Heart left ventricle (tissue), 16 donors: ENCODE measurements at regions not wholly inside any gene's neighbourhood (a gene's known extent, or its start where the extent isn't known, plus 50 kb on each side); places are given as distances from the start of the nearest gene placed in this dataset.
"Not testable (repeated sequence)": the region's sequence is repeated elsewhere in the genome, so short reads cannot be mapped to it uniquely, and the experiment has no call there.

ENCODE experiments used
- ATAC-seq, 4 donors: fragments of 200-7000 bp; cut with Tn5 transposase; one replicate each; pipeline ENCODE4 v1.9.1; 2020 to 2022; ENCODE audit warnings: moderate library complexity in 4 of 4, mild to moderate bottlenecking in 3 of 4, moderate number of reproducible peaks in 1 of 4
- DNase-seq, 5 donors: peaks; one replicate each; pipeline ENCODE4 v3.0.0-alpha.2; 2020
- H3K27ac ChIP-seq, 12 donors: fragments of 200-600 bp; sonication (generic) in 4 of 12; one replicate each; pipeline versions ENCODE4 v1.5.0 to v1.8.0; 2016 to 2022; ENCODE audit warnings: mild to moderate bottlenecking in 2 of 12
- H3K27me3 ChIP-seq, 9 donors: fragments of 200-600 bp; sonication (generic) in 2 of 9; one replicate each; pipeline versions ENCODE4 v1.5.1 to v1.8.0; 2016 to 2022; ENCODE audit warnings: mild to moderate bottlenecking in 3 of 9
- H3K36me3 ChIP-seq, 9 donors: fragments of 200-600 bp; sonication (generic) in 2 of 9; one replicate each; pipeline versions ENCODE4 v1.5.0 to v1.8.0; 2018 to 2022; ENCODE audit warnings: mild to moderate bottlenecking in 2 of 9
- H3K4me1 ChIP-seq, 12 donors: fragments of 200-600 bp; sonication (generic) in 4 of 12; one replicate each; pipeline versions ENCODE4 v1.5.0 to v1.8.0; 2016 to 2022; ENCODE audit warnings: mild to moderate bottlenecking in 3 of 12
- H3K4me3 ChIP-seq, 12 donors: fragments of 200-600 bp; sonication (generic) in 4 of 12; one replicate each; pipeline versions ENCODE4 v1.5.0 to v1.8.0; 2017 to 2022; ENCODE audit warnings: mild to moderate bottlenecking in 9 of 12, moderate library complexity in 4 of 12
- H3K9me3 ChIP-seq, 12 donors: fragments of 200-600 bp; sonication (generic) in 4 of 12; one replicate each; pipeline versions ENCODE4 v1.5.0 to v1.8.0; 2016 to 2022; ENCODE audit warnings: mild to moderate bottlenecking in 1 of 12
- CTCF ChIP-seq, 12 donors: fragments of 200-600 bp; sonication (generic) in 4 of 12; IDR thresholded peaks; one replicate each; pipeline versions ENCODE4 v1.5.0 to v1.8.0; 2018 to 2022; ENCODE audit warnings: antibody characterized with exemption in 12 of 12, mild to moderate bottlenecking in 5 of 12
- POLR2A ChIP-seq, 2 donors: fragments of 450-650 bp; IDR thresholded peaks; one replicate each; pipeline ENCODE4 v1.6.1; 2017; ENCODE audit warnings: antibody characterized with exemption in 2 of 2, mild to moderate bottlenecking in 2 of 2, moderate library complexity in 2 of 2
- WGBS, 4 donors: extraction: QIAGEN DNeasy Blood & Tissue Kit in 2 of 4; methylation state at CpG; one replicate each; pipeline versions ENCODE4 v1.1.5 to v1.1.7; 2013 to 2018; 5-methylcytosine and 5-hydroxymethylcytosine counted together
- intact Hi-C, 10 donors: fragments of 100-400 bp; cut with DNase I; formaldehyde crosslinking; loops; one replicate each; pipeline versions ENCODE4 v1.11.1 to v1.14.2; 2022
- donor health status: ischemic (EF 13 %, LVEDD 7.1; RV severe dilation, severe dysfunction).
- donor health status: healthy with polysubstance abuse.
- donor health status: DM: no; HTN: yes; CAD: no.
- donor health status: DM: no; HTN: no; CAD: no.
- donor health status: ischemic (EF 25% LVEDD 6.9; RV normal size, moderate dysfunction).
- donor health status: ischemic (EF 25% LVEDD 5.7; RV mildly dilated, moderate dysfunction).
- donor health status: healthy.
- donor health status: DM: yes; HTN: yes; CAD: no.
- donor health status: ischemic (EF 35%, LVEDD 5.7; RV mildly dilated, moderate dysfunction).
- donor health status: nonischemic (EF 11% LVEDD 7.7; RV severe dilation, severe dysfunction).
- donor health status: DM: yes; HTN: yes; CAD: no.
- donor health status: PGD.
- donor health status: ischemic (EF 29% LVEDD 5.4; RV normal size, mild dysfunction).
- donor health status: nonischemic (EF 23%, LVEDD 6.1; RV moderate dilation, normal function).

GRCh38 chrX:33892670-33893069 lies 239.4 kb downstream of the FAM47A start:
- Histone ChIP-seq H3K4me1 (no peaks in the 10 kb centered on the region), H3K27ac (no peak overlapping the region), H3K27me3 (no peaks in the 10 kb centered on the region), H3K4me3 (no peak overlapping the region), H3K36me3 (no peaks in the 10 kb centered on the region), H3K9me3 (no peaks in the 10 kb centered on the region)
- no peak for DNase-seq
- no peak for ATAC-seq
- WGBS, 4 donors: 36 to 70% (median 57%) methylated on average over 2 of the region's 2 CpGs
- intact Hi-C loops: no loop called here
- TF ChIP-seq POLR2A (IDR thresholded peaks at IDR 0.05) (no peak), CTCF (IDR thresholded peaks at IDR 0.05) (no peak)

- Histone ChIP-seq H3K36me3 (no peaks in the 10 kb centered on the region), H3K27me3 (no peaks in the 10 kb centered on the region), H3K4me1 (no peaks in the 10 kb centered on the region), H3K27ac (no peak overlapping the region), H3K4me3 (no peak overlapping the region), H3K9me3 (no peaks in the 10 kb centered on the region)
- DNase-seq: no peak
- intact Hi-C loops: no loop called here
- TF ChIP-seq POLR2A (IDR thresholded peaks at IDR 0.05) (no peak), CTCF (IDR thresholded peaks at IDR 0.05) (no peak)
- no peak for ATAC-seq
Observed at GRCh38 chrX:33855251-33855650, 276.9 kb downstream of the FAM47A start.

- H3K27ac ChIP-seq, H3K4me1 ChIP-seq, intact Hi-C loops, ATAC-seq, H3K9me3 ChIP-seq, H3K36me3 ChIP-seq, H3K4me3 ChIP-seq, H3K27me3 ChIP-seq, DNase-seq: not testable (repeated sequence)
- 71 to 86% (median 79%) methylated on average over 4 of the region's 4 CpGs for WGBS, 4 donors
Observed at GRCh38 chrX:33852146-33852545, 280.0 kb downstream of the FAM47A start.

GRCh38 chrX:33840176-33840575 lies 291.9 kb downstream of the FAM47A start:
- Histone ChIP-seq H3K9me3 (peaks cover 0 to 9% (median 0%) of the 10 kb centered on the region in 12 donors), H3K27ac (no peak overlapping the region), H3K36me3 (no peaks in the 10 kb centered on the region), H3K4me1 (no peaks in the 10 kb centered on the region), H3K27me3 (no peaks in the 10 kb centered on the region), H3K4me3 (no peak overlapping the region)
- DNase-seq (no peak), ATAC-seq (no peak)
- WGBS, 4 donors: 42 to 58% (median 45%) methylated on average over 1 of the region's 1 CpG
- no peak for TF ChIP-seq CTCF (IDR thresholded peaks at IDR 0.05)
- TF ChIP-seq POLR2A (IDR thresholded peaks at IDR 0.05): no peak
- intact Hi-C loops: no loop called here

- TF ChIP-seq POLR2A (IDR thresholded peaks at IDR 0.05): no peak
- no peak for TF ChIP-seq CTCF (IDR thresholded peaks at IDR 0.05)
- no peak overlapping the region for H3K27ac ChIP-seq
- WGBS, 4 donors: 29 to 40% (median 37%) methylated on average over 2 of the region's 2 CpGs
- intact Hi-C loops: no loop called here
- DNase-seq: no peak
- H3K27me3 ChIP-seq: no peaks in the 10 kb centered on the region
- ATAC-seq: no peak
- H3K4me3 ChIP-seq: no peak overlapping the region
- H3K9me3 ChIP-seq: peaks cover 0 to 14% (median 0%) of the 10 kb centered on the region in 12 donors
- H3K36me3 ChIP-seq: no peaks in the 10 kb centered on the region
- H3K4me1 ChIP-seq: no peaks in the 10 kb centered on the region
Observed at GRCh38 chrX:33831211-33831610, 300.9 kb downstream of the FAM47A start.
